Activated T-helper 2 cell treated with anti-CD3 and anti-CD28 coated beads, Interferon-gamma antibody, Interleukin-2, Interleukin-4, amounts not matched to agents 10 μg/mL and 5 μg/mL and 100 μg/mL, durations not matched to agents 14 hours and 24 hours and 36 hours (primary cell): ENCODE measurements at regions not wholly inside any gene's neighbourhood (a gene's known extent, or its start where the extent isn't known, plus 50 kb on each side); places are given as distances from the start of the nearest gene placed in this dataset.
"Not testable (repeated sequence)": the region's sequence is repeated elsewhere in the genome, so short reads cannot be mapped to it uniquely, and the experiment has no call there.

Experiments used
- DNase-seq: peaks from one replicate; pipeline ENCODE4 v3.0.0; 2021; ENCODE audit warnings: low spot score
- H3K27ac Mint-ChIP-seq: one replicate; pipeline ENCODE4 v1.8.0; 2021; ENCODE audit warnings: mixed read lengths
- H3K27me3 Mint-ChIP-seq: one replicate; pipeline ENCODE4 v1.8.0; 2021; ENCODE audit warnings: low read depth, mixed read lengths
- H3K36me3 Mint-ChIP-seq: one replicate; pipeline ENCODE4 v1.8.0; 2021; ENCODE audit warnings: low read depth, mixed read lengths
- H3K4me1 Mint-ChIP-seq: one replicate; pipeline ENCODE4 v1.8.0; 2021; ENCODE audit warnings: low read depth, mixed read lengths
- H3K4me3 Mint-ChIP-seq: one replicate; pipeline ENCODE4 v1.8.0; 2021; ENCODE audit warnings: low read depth, mild to moderate bottlenecking, moderate library complexity, mixed read lengths
- H3K9me3 Mint-ChIP-seq: one replicate; pipeline ENCODE4 v1.8.0; 2021; ENCODE audit warnings: mixed read lengths
- intact Hi-C: fragments of 100-400 bp; cut with micrococcal nuclease; formaldehyde crosslinking; loops from one replicate; pipeline ENCODE4 v1.15.1; 2023

DNA sequence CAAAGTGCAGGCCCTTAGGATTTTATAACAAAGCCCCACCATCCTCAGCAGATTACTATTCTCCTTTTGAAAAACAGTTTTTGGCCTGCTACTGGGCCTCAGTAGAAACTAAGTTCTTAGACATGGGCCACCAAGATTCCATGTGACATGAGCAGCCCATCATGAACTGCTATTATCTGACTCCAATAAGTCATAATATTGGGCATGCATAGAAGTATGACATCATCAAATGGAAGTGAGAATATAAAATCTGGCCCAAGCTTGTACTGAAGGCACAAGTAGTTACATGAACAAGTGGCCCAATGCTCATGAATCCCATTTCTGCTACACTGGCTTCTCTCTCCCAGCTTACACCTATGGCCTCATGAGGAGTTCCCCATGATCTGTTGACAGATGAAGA is 404.8 kb downstream of the EPHA5 start:
- Mint-ChIP-seq H3K4me3 (no peak overlapping the region), H3K27ac (no peak overlapping the region), H3K36me3 (no peaks in the 10 kb centered on the region), H3K27me3 (no peaks in the 10 kb centered on the region), H3K4me1 (no peaks in the 10 kb centered on the region), H3K9me3 (peaks cover 17% of the 10 kb centered on the region)
- no peak for DNase-seq
- intact Hi-C loops: no loop called here

DNA sequence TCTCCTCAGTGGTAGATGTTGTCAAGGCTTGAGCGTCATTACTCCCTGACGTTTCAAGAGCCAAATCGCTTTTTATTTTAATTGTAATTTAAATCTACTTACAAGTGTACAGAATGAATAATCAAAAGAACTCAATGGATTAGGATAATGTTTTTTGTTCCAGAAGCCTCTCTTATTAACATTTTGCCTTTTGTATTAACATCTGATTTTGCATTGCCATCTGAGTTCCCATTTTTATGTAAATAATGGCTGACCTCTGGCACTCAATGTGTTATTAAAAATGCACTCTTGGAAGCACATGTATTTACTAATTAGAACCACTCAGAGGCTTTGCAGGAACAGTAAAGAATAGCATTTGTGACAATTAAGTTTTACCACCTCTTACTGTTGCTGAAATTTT is 411.0 kb downstream of the EPHA5 start:
- H3K27me3 Mint-ChIP-seq: no peaks in the 10 kb centered on the region
- no peak overlapping the region for H3K27ac Mint-ChIP-seq

DNA sequence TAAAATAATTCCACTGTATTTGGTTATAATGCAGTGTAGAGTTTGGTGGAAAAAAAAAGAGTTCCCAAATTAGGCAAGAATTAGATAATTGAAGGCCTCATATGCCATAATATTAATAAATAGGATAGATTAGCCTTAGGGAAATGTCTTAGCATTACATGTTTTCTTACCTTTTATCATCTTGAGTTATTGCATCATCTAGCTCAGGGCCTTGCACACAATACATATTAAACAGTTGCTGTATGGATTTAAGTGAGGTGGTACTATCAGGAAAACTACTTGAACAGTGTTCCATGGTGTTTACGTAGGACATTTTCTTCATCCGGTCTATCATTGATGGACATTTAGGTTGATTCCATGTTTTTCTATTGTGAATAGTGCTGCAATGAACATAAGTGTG is 419.4 kb downstream of the EPHA5 start:
- intact Hi-C loops: no loop called here
- no peaks in the 10 kb centered on the region for H3K36me3 Mint-ChIP-seq
- H3K27me3 Mint-ChIP-seq: no peaks in the 10 kb centered on the region
- no peak for DNase-seq
- no peaks in the 10 kb centered on the region for H3K4me1 Mint-ChIP-seq
- no peak overlapping the region for H3K4me3 Mint-ChIP-seq
- peaks cover 5% of the 10 kb centered on the region for H3K9me3 Mint-ChIP-seq
- no peak overlapping the region for H3K27ac Mint-ChIP-seq

More for the DNA sequence above, 411.0 kb downstream of the EPHA5 start:
- H3K9me3 Mint-ChIP-seq: peaks cover 7% of the 10 kb centered on the region
- H3K4me1 Mint-ChIP-seq: no peaks in the 10 kb centered on the region
- intact Hi-C loops: no loop called here
- no peaks in the 10 kb centered on the region for H3K36me3 Mint-ChIP-seq
- H3K4me3 Mint-ChIP-seq: no peak overlapping the region
- no peak for DNase-seq

DNA sequence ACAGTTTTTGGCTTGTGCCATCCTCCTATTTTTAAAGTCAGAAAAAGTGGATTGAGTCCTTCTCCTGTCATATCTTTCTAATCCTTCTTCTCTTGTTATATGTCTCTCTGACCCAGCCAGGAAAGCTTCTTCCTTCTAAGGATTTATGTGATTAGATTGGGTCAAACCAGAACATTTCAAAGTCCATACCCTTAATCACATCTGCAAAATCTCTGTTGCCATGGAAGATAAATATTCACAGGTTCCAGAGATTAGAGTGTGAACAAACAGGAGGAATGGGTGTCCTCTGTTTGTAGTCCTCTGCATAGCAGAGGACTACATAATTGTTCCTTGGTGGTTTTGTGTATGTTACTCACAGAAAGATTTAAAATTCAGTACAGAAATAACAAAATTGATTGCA is 421.2 kb downstream of the EPHA5 start:
- intact Hi-C loops: no loop called here
- no peaks in the 10 kb centered on the region for H3K4me1 Mint-ChIP-seq
- H3K9me3 Mint-ChIP-seq: peaks cover 9% of the 10 kb centered on the region
- no peaks in the 10 kb centered on the region for H3K36me3 Mint-ChIP-seq
- H3K27me3 Mint-ChIP-seq: no peaks in the 10 kb centered on the region
- H3K27ac Mint-ChIP-seq: no peak overlapping the region
- H3K4me3 Mint-ChIP-seq: no peak overlapping the region
- no peak for DNase-seq

DNA sequence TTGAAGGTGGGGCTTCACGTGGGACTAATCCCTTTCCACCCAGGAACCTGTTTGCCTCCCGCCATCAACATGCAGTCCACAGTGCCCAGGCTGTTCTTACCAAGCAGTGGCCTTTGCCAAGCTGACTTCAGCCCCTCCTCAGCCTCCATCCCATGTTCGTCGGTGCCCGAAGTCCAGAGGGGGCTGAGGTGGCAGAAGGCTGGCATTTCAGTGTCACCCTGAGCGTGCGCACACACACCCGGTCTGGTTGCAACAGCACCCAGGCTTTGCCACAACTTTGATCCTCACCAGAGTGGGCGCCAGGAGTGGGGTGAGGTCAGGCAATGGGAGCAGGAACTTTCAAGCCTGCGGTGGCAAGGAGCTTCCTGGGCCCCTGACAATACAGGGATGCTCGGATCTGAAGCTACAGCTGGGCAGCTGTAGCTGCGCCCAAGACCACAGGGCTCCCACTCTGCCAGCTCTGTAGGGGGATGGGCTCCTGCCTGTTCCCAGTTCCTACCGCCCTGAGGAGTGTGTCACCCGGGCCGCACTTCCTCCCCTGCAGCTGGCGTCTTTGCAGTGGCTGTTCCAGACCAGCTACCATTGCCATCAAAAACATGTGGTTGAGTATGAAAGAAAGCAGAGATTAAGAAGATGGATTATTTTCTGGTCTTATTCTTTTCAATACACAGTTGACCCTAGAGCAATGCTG is 428.0 kb downstream of the EPHA5 start:
- no peaks in the 10 kb centered on the region for H3K27me3 Mint-ChIP-seq
- intact Hi-C loops: no loop called here
- no peak overlapping the region for H3K4me3 Mint-ChIP-seq
- no peak for DNase-seq
- H3K36me3 Mint-ChIP-seq: no peaks in the 10 kb centered on the region
- H3K27ac Mint-ChIP-seq: no peak overlapping the region
- H3K9me3 Mint-ChIP-seq: peaks cover 17% of the 10 kb centered on the region
- H3K4me1 Mint-ChIP-seq: no peaks in the 10 kb centered on the region

DNA sequence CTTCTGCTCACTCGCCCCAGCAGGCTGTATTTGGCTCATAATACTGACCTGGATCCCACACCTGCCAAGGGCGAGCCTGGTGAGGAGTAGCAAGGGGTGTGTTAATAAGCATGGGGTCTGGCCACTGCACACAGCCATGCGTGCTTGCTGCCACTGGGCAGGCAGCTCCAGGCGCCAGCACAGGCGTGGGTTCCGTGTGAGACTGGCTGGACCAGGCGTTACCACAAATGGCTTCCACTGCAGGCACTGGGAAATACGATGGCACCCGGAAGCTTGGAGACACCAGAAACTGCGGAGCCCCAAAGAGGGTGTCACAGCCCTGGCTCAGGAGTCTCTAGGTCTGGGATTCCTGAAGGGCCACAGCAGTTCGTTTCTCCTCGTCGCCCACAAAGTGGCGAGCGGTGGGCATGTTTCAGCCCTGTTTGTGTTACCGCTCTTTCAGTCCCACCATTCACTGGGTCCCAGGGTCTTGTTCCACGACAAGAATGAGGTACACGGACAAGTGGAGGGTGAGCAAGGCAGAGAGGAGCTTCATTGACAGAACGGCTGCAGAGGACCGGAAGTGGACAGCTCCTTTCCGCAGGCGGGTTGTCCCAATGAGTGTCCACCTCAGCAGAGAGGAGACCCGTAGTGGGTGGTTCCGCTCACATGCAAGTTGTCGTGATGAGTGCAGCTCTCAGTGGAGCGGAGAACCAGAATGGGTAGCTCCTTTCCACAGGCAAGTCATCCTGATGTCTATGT is 428.9 kb downstream of the EPHA5 start:
- no peak for DNase-seq
- Mint-ChIP-seq H3K27ac (no peak overlapping the region), H3K9me3 (peaks cover 20% of the 10 kb centered on the region), H3K36me3 (no peaks in the 10 kb centered on the region), H3K27me3 (no peaks in the 10 kb centered on the region), H3K4me1 (no peaks in the 10 kb centered on the region), H3K4me3 (no peak overlapping the region)
- intact Hi-C loops: no loop called here

DNA sequence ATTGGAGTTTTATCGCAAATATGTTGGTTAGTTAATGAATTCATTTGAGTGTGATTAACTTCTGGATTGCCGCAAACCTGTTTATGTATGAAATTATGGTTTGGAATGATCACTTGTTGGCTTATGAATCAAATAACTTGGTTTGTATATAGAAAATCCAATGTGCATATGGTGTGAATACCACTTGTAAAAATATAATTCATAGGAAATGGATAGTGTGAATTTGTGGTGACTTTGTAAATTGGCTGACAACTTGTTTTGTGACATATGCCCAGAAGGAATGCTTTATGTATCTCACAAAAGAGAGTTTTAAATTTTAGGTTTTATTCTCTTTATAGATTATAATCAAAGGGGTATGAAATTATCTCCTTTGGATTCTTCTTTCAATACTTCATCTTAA is 436.2 kb downstream of the EPHA5 start:
- H3K9me3 Mint-ChIP-seq: peaks cover 11% of the 10 kb centered on the region
- H3K36me3 Mint-ChIP-seq: no peaks in the 10 kb centered on the region
- H3K27me3 Mint-ChIP-seq: no peaks in the 10 kb centered on the region
- DNase-seq: no peak
- H3K4me1 Mint-ChIP-seq: no peaks in the 10 kb centered on the region
- H3K4me3 Mint-ChIP-seq: no peak overlapping the region
- H3K27ac Mint-ChIP-seq: no peak overlapping the region
- intact Hi-C loops: no loop called here

DNA sequence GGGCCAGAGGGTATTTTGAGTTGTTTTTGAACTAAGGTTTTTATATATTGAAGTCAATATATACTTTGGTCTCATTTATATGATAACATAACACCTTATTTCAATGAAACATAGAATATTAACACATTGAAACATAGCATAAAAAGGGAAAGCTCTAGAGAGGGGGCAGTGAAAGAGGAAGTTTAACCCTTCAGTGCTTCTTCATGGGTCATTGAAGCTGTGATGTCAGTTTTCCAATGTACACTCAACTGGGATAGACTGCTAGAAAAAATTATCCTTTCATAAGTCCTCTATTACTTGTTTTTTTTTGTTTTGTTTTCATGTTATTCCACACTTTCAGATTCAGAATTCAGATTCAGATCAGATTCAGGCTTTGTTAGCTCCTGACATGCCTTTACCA is 442.7 kb downstream of the EPHA5 start:
- no peak for DNase-seq
- Mint-ChIP-seq H3K4me3 (no peak overlapping the region), H3K27me3 (no peaks in the 10 kb centered on the region), H3K27ac (no peak overlapping the region), H3K9me3 (peaks cover 14% of the 10 kb centered on the region), H3K36me3 (no peaks in the 10 kb centered on the region), H3K4me1 (no peaks in the 10 kb centered on the region)
- intact Hi-C loops: no loop called here

DNA sequence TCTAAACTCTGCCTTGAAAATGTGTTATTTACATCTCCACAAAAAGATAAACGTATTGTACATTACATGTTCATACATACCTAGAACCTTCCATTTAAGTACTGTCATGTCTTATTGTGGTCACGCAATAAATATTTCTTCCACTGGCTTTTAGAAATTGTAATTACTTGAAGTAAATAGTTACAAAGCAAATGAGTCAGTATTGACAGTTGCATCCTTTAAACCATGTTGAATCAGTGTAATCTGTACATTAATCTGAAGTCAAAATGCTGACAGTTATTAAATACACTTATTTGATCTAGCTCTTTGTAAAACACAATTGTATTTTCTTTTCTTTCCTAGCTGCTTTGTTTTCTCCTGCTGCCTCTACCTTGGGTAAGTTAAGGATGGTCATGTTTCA is 446.7 kb downstream of the EPHA5 start:
- intact Hi-C loops: no loop called here
- Mint-ChIP-seq H3K4me3 (no peak overlapping the region), H3K9me3 (peaks cover 16% of the 10 kb centered on the region), H3K36me3 (no peaks in the 10 kb centered on the region), H3K27ac (no peak overlapping the region), H3K27me3 (no peaks in the 10 kb centered on the region), H3K4me1 (no peaks in the 10 kb centered on the region)
- DNase-seq: no peak

DNA sequence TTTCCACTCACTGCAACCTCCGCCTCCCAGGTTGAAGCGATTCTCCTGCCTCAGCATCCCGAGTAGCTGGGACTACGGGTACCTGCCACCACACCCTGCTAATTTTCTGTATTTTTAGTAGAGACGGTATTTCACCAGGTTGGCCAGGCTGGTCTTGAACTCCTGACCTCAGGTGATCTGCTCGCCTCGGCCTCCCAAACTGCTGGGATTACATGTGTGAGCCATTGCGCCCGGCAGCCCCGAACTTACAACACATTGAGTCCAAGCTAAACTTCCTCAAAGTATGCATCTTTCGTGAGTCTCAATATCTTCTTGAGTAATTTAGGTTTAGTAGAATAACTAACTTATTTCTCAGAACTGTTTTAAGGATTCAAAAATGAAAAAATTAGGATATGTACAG is 447.2 kb downstream of the EPHA5 start:
- DNase-seq, H3K27ac Mint-ChIP-seq, intact Hi-C loops, H3K4me1 Mint-ChIP-seq, H3K4me3 Mint-ChIP-seq, H3K36me3 Mint-ChIP-seq, H3K27me3 Mint-ChIP-seq: not testable (repeated sequence)
- peaks cover 11% of the 10 kb centered on the region for H3K9me3 Mint-ChIP-seq

DNA sequence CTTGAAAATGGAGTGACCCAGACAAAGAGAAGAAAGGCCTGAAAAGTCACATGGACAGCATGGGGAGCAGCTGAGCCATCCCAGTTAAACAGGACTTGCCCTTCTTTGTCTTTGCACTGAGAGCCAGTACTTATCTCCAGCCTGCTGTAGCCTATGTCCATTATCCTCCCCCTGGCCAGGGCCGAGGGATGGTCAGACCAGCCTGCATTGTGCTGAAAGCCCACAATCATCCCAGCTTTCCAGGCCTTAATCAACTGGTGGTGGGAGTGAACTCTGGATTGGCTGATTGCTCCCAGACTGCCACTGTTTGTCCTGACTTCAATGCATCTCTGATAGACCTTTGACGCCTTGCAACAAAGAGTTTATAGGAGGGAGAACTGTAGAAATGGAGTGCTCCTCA is 453.1 kb downstream of the EPHA5 start:
- Mint-ChIP-seq H3K27me3 (no peaks in the 10 kb centered on the region), H3K27ac (no peak overlapping the region), H3K4me1 (no peaks in the 10 kb centered on the region), H3K9me3 (peaks cover 20% of the 10 kb centered on the region), H3K4me3 (no peak overlapping the region), H3K36me3 (no peaks in the 10 kb centered on the region)
- DNase-seq: no peak
- intact Hi-C loops: no loop called here

DNA sequence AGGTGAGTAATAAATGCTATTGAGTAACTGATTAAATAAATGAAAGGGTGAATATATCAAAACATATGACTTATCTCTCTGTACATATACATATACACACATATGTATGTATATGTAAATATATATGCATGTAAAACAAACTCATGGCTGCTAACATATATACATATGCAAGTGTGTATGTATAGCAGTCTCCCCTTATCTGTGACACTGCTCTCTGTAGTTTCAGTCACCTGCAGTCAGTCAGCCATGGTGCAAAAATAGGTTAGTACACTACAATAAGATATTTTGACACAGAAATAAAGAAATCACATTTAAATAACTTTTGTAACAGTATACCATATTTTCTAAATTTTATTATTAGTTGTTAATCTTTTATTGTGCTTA is 467.4 kb downstream of the EPHA5 start:
- H3K27ac Mint-ChIP-seq: no peak overlapping the region
- H3K36me3 Mint-ChIP-seq: no peaks in the 10 kb centered on the region
- H3K9me3 Mint-ChIP-seq: peaks cover 12% of the 10 kb centered on the region
- no peaks in the 10 kb centered on the region for H3K27me3 Mint-ChIP-seq
- H3K4me1 Mint-ChIP-seq: no peaks in the 10 kb centered on the region
- intact Hi-C loops: no loop called here
- no peak overlapping the region for H3K4me3 Mint-ChIP-seq
- DNase-seq: no peak

DNA sequence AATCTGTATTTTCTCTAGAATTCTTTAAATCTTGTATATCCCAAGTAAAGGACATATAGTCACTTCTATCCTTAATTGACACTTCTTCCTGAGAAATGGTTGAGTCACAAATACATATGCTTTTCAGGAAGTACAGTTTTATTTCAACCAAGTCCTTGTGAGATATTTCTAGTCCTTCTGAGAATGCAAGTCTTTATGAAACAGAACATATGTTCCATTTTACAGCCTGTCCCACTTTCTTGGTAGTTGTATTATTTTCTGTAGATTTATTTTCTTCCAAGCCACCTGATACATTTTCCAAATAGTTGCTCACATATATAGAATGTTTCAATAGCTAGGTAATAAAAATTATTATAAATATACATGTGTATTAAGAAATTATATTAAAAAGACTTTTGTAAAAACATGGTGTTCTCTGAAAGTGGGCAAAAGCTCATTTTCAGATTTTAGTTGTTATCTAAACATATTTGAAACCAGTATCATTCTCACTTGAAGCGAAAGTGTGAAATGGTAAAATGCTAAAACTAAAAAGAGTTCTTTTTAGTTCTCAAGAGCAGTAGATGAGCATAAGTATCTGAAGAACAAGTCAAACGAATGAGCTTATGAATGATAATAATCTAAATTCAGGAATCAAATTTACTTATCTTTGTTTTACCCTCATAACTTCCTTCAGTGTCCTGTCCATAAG is 468.0 kb downstream of the EPHA5 start:
- no peaks in the 10 kb centered on the region for H3K36me3 Mint-ChIP-seq
- intact Hi-C loops: no loop called here
- H3K9me3 Mint-ChIP-seq: peaks cover 17% of the 10 kb centered on the region
- DNase-seq: no peak
- no peak overlapping the region for H3K4me3 Mint-ChIP-seq
- H3K27ac Mint-ChIP-seq: no peak overlapping the region
- no peaks in the 10 kb centered on the region for H3K27me3 Mint-ChIP-seq
- H3K4me1 Mint-ChIP-seq: no peaks in the 10 kb centered on the region
